ENCODE measurements at regions not wholly inside any gene's neighbourhood (a gene's known extent, or its start where the extent isn't known, plus 50 kb on each side); places are given as distances from the start of the nearest gene placed in this dataset.

- TF ChIP-seq CTCF (IDR thresholded peaks at IDR 0.05; ENCODE audit: low read depth, low read length): no peak
- DNase-seq (ENCODE audit: low read depth in 1 of 2, low spot score in 1 of 2): no peak
- H3K4me3 ChIP-seq: no peak overlapping the region
- H3K4me1 ChIP-seq (ENCODE audit: low read depth): peaks cover 8% of the 10 kb centered on the region
- H3K27me3 ChIP-seq: no peaks in the 10 kb centered on the region
- no peaks in the 10 kb centered on the region for H3K36me3 ChIP-seq
- H3K9me3 ChIP-seq (ENCODE audit: low read depth): no peaks in the 10 kb centered on the region
- H3K27ac ChIP-seq: no peak overlapping the region
These were observed 853.8 kb downstream of the USP25 start for GRCh38 chr21:16583556-16583955.

- no peak for DNase-seq (ENCODE audit: low read depth in 1 of 2, low spot score in 1 of 2)
- Histone ChIP-seq H3K9me3 (ENCODE audit: low read depth) (no peaks in the 10 kb centered on the region), H3K27me3 (no peaks in the 10 kb centered on the region), H3K36me3 (no peaks in the 10 kb centered on the region), H3K4me3 (no peak overlapping the region), H3K27ac (no peak overlapping the region), H3K4me1 (ENCODE audit: low read depth) (peaks cover 8% of the 10 kb centered on the region)
- TF ChIP-seq CTCF (IDR thresholded peaks at IDR 0.05; ENCODE audit: low read depth, low read length): no peak
These were observed 855.0 kb downstream of the USP25 start for GRCh38 chr21:16584756-16585155.

- H3K4me3 ChIP-seq: no peak overlapping the region
- TF ChIP-seq CTCF (IDR thresholded peaks at IDR 0.05; ENCODE audit: low read depth, low read length): no peak
- H3K27ac ChIP-seq: no peak overlapping the region
- H3K36me3 ChIP-seq: no peaks in the 10 kb centered on the region
- peaks cover 4% of the 10 kb centered on the region for H3K4me1 ChIP-seq (ENCODE audit: low read depth)
- DNase-seq (ENCODE audit: low read depth in 1 of 2, low spot score in 1 of 2): no peak
- no peaks in the 10 kb centered on the region for H3K27me3 ChIP-seq
- no peaks in the 10 kb centered on the region for H3K9me3 ChIP-seq (ENCODE audit: low read depth)
These were observed 856.1 kb downstream of the USP25 start for GRCh38 chr21:16585896-16586295.

GRCh38 chr21:16587141-16587581, 857.4 kb downstream of the USP25 start:
- no peak for TF ChIP-seq CTCF (IDR thresholded peaks at IDR 0.05; ENCODE audit: low read depth, low read length)
- no peak overlapping the region for H3K4me3 ChIP-seq
- H3K27ac ChIP-seq: no peak overlapping the region
- peaks cover 4% of the 10 kb centered on the region for H3K4me1 ChIP-seq (ENCODE audit: low read depth)
- H3K9me3 ChIP-seq (ENCODE audit: low read depth): no peaks in the 10 kb centered on the region
- no peaks in the 10 kb centered on the region for H3K36me3 ChIP-seq
- DNase-seq (ENCODE audit: low read depth in 1 of 2, low spot score in 1 of 2): peak in 1 of 2 donors; percentile 87
- H3K27me3 ChIP-seq: no peaks in the 10 kb centered on the region

GRCh38 chr21:16587681-16588375, 858.0 kb downstream of the USP25 start:
- H3K27ac ChIP-seq: no peak overlapping the region
- peaks cover 4% of the 10 kb centered on the region for H3K4me1 ChIP-seq (ENCODE audit: low read depth)
- H3K9me3 ChIP-seq (ENCODE audit: low read depth): no peaks in the 10 kb centered on the region
- H3K4me3 ChIP-seq: no peak overlapping the region
- peak in 1 of 2 donors; percentile 81 for DNase-seq (ENCODE audit: low read depth in 1 of 2, low spot score in 1 of 2)
- no peak for TF ChIP-seq CTCF (IDR thresholded peaks at IDR 0.05; ENCODE audit: low read depth, low read length)
- H3K27me3 ChIP-seq: no peaks in the 10 kb centered on the region
- no peaks in the 10 kb centered on the region for H3K36me3 ChIP-seq
